Hepatic stellate cell (primary cell): ENCODE measurements at regions not wholly inside any gene's neighbourhood (a gene's known extent, or its start where the extent isn't known, plus 50 kb on each side); places are given as distances from the start of the nearest gene placed in this dataset.

Source experiments
- DNase-seq: peaks from one replicate; pipeline ENCODE4 v3.0.0; 2011; ENCODE audit warnings: low spot score

DNA sequence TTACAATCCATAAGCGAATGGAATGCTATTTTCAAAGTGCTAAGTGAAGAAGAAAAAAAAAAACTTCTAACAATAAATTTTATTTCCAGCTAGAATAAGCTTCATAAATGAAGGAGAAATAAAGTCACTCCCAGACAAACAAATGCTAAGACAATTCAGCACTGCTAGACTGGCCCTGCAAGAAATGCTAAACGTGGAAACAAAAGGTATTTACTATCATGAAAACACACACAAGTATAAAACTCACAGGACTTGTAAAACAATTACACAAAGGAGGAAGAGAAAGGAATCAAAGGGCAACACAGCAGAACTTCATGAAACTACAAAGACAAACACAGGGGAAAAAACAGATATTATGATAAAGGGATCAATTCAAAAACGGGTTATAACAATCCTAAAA is 85.8 kb upstream of the NELL2 start:
- no peak for DNase-seq

DNA sequence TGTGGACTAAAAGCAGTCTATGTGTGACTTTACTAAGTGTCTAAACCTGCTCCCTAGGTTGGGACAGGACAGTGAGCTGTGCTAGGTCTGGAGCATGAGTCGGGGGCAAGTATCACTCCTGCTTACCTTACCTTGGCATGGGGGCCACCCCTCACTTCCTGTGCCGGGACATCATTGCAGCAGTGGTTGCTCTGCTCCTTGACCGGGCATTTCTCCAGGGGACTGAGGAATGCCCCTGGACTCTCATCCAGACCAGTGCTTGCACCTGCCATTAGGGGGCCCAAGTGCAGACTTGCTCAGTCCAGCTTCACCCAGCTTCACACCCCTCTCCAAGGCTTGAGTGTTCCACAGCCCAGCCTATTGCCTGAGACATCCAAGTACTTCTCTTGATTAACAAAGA is 84.7 kb upstream of the NELL2 start:
- no peak for DNase-seq

DNA sequence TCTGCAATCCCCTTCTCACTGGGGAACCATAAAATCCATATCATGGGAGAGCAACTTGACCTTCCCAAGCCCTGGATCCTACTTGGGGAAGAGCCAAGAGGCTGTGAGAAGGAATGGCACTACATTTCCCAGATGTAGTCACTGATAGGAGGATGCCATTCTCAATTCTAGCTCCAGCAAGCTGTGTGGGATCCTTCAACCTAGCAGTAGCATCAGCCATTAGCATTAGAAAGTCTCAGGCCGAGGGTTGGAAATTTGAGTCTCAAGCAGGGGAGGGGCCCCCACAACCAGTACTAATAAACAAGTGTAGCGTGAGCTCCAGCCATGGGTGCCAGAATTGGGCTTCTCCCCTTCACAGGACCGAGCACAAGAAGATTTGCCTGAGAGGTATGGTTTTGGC is 84.3 kb upstream of the NELL2 start:
- DNase-seq = no peak

DNA sequence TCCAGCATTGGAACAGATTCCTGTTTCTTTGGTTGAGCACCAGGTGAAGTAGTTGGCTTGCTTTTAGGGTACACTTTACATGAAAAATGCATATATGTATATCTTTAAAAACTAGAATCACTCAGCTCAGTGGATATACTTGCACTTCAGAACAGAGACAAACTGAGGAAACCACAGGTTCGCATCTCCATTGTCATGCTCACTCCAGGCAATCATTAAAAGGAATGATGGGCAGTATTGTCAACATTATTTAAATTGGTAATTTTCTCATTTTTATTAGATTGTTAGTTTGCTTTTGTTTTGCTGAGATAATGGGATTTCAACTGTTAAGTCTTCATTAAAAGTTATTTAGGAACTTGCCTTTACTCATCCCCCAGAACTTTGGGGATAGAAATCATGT is 71.0 kb upstream of the NELL2 start:
- no peak for DNase-seq

DNA sequence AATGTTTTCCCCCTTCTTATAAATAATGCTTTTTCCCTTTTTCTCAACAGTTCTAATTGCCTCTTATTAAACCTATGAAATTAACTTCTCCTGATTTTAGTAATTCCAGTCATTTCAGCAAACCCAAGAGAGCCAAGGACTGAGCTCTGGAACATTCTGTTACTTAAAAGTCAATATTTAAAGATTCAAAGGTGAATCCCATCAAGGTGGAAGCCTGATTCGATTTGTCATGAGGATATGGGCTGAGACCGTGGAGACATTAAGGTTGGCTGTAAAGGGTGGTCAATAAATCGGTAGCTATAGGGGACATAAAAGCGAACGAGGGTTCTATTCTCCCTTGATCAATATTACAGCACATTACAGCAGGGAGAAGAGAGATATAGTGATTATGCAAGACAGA is 66.6 kb upstream of the NELL2 start:
- DNase-seq = no peak

DNA sequence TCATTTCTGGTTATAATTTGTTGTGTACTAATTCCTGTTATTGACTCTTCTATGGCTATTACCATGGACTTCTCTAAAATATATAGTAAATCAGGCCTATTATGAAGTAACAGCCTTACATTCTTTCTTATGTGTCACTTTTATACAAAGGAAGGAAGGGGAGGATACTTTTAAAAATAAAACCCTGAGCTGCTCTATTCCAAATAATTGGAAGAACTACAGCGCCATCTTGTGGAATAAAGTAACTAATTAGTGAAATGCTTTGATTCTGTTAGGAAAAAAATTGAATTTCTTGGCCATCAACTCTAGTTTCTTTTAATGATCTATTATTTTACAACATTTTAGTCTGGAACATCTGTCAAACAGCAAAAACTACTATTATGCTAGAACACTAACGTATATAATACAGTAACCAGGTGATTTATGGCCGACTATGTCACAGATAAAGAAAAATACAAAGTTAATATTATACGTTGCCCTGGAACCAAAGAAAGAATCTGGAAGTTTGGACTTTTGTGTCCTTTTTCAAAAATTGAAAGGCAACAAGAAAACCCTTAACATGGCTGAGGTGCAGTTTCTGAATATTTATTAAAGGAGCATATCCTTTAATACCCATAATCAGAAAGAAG is 55.0 kb upstream of the NELL2 start:
- peak; percentile 19 for DNase-seq

DNA sequence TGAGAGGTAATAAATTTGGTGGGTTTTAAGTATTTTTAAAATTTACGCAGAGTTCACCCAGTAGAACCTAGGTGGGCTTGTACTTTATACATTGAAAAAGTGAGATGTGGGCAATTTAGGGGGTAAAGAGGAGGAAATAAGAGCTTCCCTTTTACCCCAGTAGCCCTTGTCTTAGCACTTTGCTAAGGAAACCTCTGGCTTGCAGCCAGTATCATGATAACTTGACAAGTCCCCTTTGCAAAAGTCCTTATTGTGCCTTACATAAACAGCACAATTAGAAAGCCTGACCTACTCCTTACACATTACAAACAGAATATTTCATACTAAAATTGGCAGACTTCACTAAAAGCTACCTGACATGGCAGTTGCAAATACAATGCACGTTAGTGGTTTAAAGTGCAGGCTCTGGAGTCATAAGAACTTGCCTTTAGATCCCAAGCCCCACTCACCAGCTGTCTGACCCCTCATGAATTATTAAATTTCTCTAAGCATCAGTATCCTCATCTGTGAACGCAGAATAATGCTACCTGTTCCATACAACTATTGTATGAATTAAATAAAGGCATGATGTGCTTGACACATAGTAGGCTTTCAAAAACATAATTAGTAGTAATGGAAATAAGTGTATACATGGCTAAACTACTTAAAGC is 53.2 kb upstream of the NELL2 start:
- DNase-seq = no peak
